ENCODE measurements at regions not wholly inside any gene's neighbourhood (a gene's known extent, or its start where the extent isn't known, plus 50 kb on each side); places are given as distances from the start of the nearest gene placed in this dataset.

DNA sequence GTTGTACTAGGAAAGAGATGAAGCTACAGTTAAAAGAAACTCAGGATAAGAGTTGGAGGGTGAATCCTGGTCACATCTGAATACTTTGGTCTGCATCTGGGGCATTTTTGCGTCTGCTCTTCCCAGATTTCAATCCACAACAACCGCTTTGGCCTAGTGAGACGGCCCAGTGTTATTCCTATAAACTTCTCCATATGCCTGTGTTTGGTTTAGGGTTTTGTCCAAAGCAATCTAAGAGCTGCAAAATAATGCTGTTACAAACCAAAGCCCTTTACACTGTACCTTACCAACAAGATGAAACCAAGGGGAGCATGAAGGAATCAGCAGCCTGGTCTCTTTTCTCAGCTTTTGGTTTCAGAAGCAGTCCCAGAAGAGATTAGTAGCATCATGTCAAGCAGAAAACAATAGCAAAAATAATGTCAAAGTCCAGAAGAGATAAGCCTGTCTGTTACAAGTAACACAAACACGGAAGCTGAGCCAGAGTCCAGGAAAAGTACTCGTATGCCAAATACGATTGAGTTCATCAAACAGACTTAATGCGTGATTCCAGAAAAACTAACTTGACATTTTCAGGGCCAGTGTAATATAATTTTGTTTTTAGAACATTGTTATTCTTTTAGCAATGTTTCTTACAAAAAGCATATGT, 379.9 kb upstream of the ACO1 start (continued):
- TF ChIP-seq ATF2 (CRISPR knock-in tag; IDR thresholded peaks at IDR 0.05) (peak; percentile 29; the same call in 1 of the 2 replicates), ESRRA (CRISPR knock-in tag; IDR thresholded peaks at IDR 0.05; ENCODE audit: low read depth) (no peak), ZFP90 (CRISPR knock-in tag; IDR thresholded peaks at IDR 0.05; ENCODE audit: borderline replicate concordance) (no peak), ARNT2 (CRISPR knock-in tag; IDR thresholded peaks at IDR 0.05; ENCODE audit: low read depth) (no peak), MXD4 (CRISPR knock-in tag; IDR thresholded peaks at IDR 0.05) (no peak), ZBTB3 (CRISPR knock-in tag; IDR thresholded peaks at IDR 0.05; ENCODE audit: borderline replicate concordance, low read depth) (no peak), NR2F6 (IDR thresholded peaks at IDR 0.05) (no peak), NR2F6 (CRISPR knock-in tag; IDR thresholded peaks at IDR 0.05) (0 out of 2 replicates have a peak, but pooled peaks have one; percentile 7), REXO4 (CRISPR knock-in tag; IDR thresholded peaks at IDR 0.05; ENCODE audit: borderline replicate concordance) (no peak), RBAK (CRISPR knock-in tag; IDR thresholded peaks at IDR 0.05) (no peak), ZFX (CRISPR knock-in tag; IDR thresholded peaks at IDR 0.05; ENCODE audit: low read depth) (peak; percentile 44; the same call in 1 of the 2 replicates), ZSCAN29 (CRISPR knock-in tag; conservative IDR thresholded peaks at IDR 0.05) (no peak), SMAD3 (CRISPR knock-in tag; IDR thresholded peaks at IDR 0.05) (no peak), NBN (conservative IDR thresholded peaks at IDR 0.05) (no peak), KLF12 (CRISPR knock-in tag; IDR thresholded peaks at IDR 0.05; ENCODE audit: borderline replicate concordance) (no peak), ZNF256 (CRISPR knock-in tag; conservative IDR thresholded peaks at IDR 0.05) (no peak), HOXA5 (CRISPR knock-in tag; IDR thresholded peaks at IDR 0.05) (no peak), ZNF24 (IDR thresholded peaks at IDR 0.05) (no peak), DMAP1 (CRISPR knock-in tag; IDR thresholded peaks at IDR 0.05) (0 out of 2 replicates have a peak, but pooled peaks have one; percentile 19), SIN3A (IDR thresholded peaks at IDR 0.05; ENCODE audit: borderline replicate concordance, low read depth, low read length) (no peak)
- TF ChIP-seq, protein P1, sequence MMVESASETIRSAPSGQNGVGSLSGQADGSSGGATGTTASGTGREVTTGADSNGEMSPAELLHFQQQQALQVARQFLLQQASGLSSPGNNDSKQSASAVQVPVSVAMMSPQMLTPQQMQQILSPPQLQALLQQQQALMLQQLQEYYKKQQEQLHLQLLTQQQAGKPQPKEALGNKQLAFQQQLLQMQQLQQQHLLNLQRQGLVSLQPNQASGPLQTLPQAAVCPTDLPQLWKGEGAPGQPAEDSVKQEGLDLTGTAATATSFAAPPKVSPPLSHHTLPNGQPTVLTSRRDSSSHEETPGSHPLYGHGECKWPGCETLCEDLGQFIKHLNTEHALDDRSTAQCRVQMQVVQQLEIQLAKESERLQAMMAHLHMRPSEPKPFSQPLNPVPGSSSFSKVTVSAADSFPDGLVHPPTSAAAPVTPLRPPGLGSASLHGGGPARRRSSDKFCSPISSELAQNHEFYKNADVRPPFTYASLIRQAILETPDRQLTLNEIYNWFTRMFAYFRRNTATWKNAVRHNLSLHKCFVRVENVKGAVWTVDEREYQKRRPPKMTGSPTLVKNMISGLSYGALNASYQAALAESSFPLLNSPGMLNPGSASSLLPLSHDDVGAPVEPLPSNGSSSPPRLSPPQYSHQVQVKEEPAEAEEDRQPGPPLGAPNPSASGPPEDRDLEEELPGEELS (CRISPR knock-in tag; IDR thresholded peaks at IDR 0.05), result peak; percentile 79
- TF ChIP-seq, protein P2, sequence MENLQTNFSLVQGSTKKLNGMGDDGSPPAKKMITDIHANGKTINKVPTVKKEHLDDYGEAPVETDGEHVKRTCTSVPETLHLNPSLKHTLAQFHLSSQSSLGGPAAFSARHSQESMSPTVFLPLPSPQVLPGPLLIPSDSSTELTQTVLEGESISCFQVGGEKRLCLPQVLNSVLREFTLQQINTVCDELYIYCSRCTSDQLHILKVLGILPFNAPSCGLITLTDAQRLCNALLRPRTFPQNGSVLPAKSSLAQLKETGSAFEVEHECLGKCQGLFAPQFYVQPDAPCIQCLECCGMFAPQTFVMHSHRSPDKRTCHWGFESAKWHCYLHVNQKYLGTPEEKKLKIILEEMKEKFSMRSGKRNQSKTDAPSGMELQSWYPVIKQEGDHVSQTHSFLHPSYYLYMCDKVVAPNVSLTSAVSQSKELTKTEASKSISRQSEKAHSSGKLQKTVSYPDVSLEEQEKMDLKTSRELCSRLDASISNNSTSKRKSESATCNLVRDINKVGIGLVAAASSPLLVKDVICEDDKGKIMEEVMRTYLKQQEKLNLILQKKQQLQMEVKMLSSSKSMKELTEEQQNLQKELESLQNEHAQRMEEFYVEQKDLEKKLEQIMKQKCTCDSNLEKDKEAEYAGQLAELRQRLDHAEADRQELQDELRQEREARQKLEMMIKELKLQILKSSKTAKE (CRISPR knock-in tag; IDR thresholded peaks at IDR 0.05; ENCODE audit: borderline replicate concordance), result no peak
- TF ChIP-seq, protein P3, sequence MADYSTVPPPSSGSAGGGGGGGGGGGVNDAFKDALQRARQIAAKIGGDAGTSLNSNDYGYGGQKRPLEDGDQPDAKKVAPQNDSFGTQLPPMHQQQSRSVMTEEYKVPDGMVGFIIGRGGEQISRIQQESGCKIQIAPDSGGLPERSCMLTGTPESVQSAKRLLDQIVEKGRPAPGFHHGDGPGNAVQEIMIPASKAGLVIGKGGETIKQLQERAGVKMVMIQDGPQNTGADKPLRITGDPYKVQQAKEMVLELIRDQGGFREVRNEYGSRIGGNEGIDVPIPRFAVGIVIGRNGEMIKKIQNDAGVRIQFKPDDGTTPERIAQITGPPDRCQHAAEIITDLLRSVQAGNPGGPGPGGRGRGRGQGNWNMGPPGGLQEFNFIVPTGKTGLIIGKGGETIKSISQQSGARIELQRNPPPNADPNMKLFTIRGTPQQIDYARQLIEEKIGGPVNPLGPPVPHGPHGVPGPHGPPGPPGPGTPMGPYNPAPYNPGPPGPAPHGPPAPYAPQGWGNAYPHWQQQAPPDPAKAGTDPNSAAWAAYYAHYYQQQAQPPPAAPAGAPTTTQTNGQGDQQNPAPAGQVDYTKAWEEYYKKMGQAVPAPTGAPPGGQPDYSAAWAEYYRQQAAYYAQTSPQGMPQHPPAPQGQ (CRISPR knock-in tag; IDR thresholded peaks at IDR 0.05; ENCODE audit: borderline replicate concordance), result no peak
- TF ChIP-seq, protein P4, sequence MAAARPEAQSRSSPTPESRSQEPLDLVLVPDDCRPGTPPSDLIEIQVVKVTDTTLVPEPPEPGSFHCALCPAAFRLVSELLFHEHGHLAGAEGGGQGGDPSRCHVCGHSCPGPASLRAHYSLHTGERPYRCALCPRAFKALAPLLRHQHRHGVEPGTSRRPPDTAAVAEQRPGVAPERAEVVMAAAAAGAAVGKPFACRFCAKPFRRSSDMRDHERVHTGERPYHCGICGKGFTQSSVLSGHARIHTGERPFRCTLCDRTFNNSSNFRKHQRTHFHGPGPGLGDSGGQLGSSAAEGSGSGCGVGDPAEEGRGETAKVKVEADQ (CRISPR knock-in tag; IDR thresholded peaks at IDR 0.05; ENCODE audit: borderline replicate concordance), result no peak
